HCT116 (cell line): ENCODE measurements at regions not wholly inside any gene's neighbourhood (a gene's known extent, or its start where the extent isn't known, plus 50 kb on each side); places are given as distances from the start of the nearest gene placed in this dataset.

Experiments
- ATAC-seq: fragments of 200-7000 bp; cut with Tn5 transposase; 2 replicates; pipeline ENCODE4 v1.9.1; 2020; ENCODE audit warnings: mild to moderate bottlenecking, moderate library complexity
- BruUV-seq: library from RNA; stranded (reverse); fragments of 400-500 nt; replicated peaks from 2 replicates; lab custom pipeline; 2021; lab: Mats Ljungman, UMichigan
- CTCF ChIA-PET: fragments of 300-600 bp; sonication (Branson Sonifier 250); formaldehyde crosslinking; loops from one replicate; lab custom pipeline; 2021; ENCODE audit warnings: antibody characterized with exemption; lab: Charles Lee
- POLR2A ChIA-PET: fragments of 300-600, 350-600 bp; sonication (Branson Sonifier 250); formaldehyde crosslinking; loops from one replicate; lab custom pipeline; 2021; ENCODE audit warnings: antibody characterized with exemption; lab: Charles Lee
- RAD21 ChIA-PET, 2 experiments: fragments of 300-600 bp; sonication (Branson Sonifier 250); formaldehyde crosslinking; loops; one replicate each; lab custom pipeline; 2023; ENCODE audit warnings: low total read pairs in 2 of 2; ENCODE audit not compliant: uncharacterized antibody in 2 of 2, unreplicated experiment in 2 of 2, low non-redundant PET in 1 of 2; lab: Charles Lee
- DNase-seq: peaks from one replicate; pipeline ENCODE4 v3.0.0-alpha.2; 2010; ENCODE audit warnings: low read depth, low spot score
- H2AFZ ChIP-seq: fragments of 200-600 bp; shearing (Covaris generic), sonication (generic); 2 replicates; pipeline ENCODE4 v1.6.1; 2017; ENCODE audit warnings: low read depth, mixed run types, mixed read lengths, antibody characterized with exemption, low read length; ENCODE audit not compliant: poor library complexity, severe bottlenecking
- H3K27ac ChIP-seq: 2 replicates; pipeline ENCODE4 v1.5.1; 2012; ENCODE audit warnings: low read depth, low read length
- H3K27me3 ChIP-seq: fragments of 200-600 bp; sonication (generic); 2 replicates; pipeline ENCODE4 v1.6.1; 2016; ENCODE audit warnings: mixed run types, low read length, mixed read lengths; ENCODE audit not compliant: insufficient read depth
- H3K36me3 ChIP-seq, 2 experiments: fragments of 200-500 bp in 1 of 2; fragments of 200-600 bp in 1 of 2; sonication (Bioruptor generic) in 1 of 2; sonication (generic) in 1 of 2; 2 replicates each; pipeline versions ENCODE4 v1.5.1 to v1.6.1; 2014 to 2016; ENCODE audit warnings: low read length in 2 of 2, inconsistent platforms in 1 of 2, mixed read lengths in 1 of 2, mixed run types in 1 of 2; ENCODE audit not compliant: insufficient read depth in 2 of 2, control insufficient read depth in 1 of 2
- H3K4me1 ChIP-seq, 2 experiments: fragments of 200-600 bp in 1 of 2; sonication (generic) in 1 of 2; 2 replicates each; pipeline versions ENCODE4 v1.5.1 to v1.6.1; 2012 to 2017; ENCODE audit warnings: low read length in 2 of 2, inconsistent platforms in 1 of 2, mild to moderate bottlenecking in 1 of 2, mixed read lengths in 1 of 2, mixed run types in 1 of 2, moderate library complexity in 1 of 2; ENCODE audit not compliant: insufficient read depth in 2 of 2, control insufficient read depth in 1 of 2
- H3K4me2 ChIP-seq: fragments of 200-600 bp; sonication (generic); 2 replicates; pipeline ENCODE4 v1.6.1; 2017; ENCODE audit warnings: mixed run types, low read length, mixed read lengths
- H3K4me3 ChIP-seq, 2 experiments: fragments of 200-600 bp in 1 of 2; sonication (generic) in 1 of 2; replicated peaks in 1 of 2; 2 replicates each; pipeline ENCODE4 v1.5.1; 2011 to 2016; ENCODE audit warnings: low read length in 2 of 2, control low read depth in 1 of 2, low read depth in 1 of 2, mild to moderate bottlenecking in 1 of 2, mixed read lengths in 1 of 2, mixed run types in 1 of 2
- H3K79me2 ChIP-seq: fragments of 200-600 bp; sonication (generic); 2 replicates; pipeline ENCODE4 v1.6.1; 2017; ENCODE audit warnings: mild to moderate bottlenecking, mixed run types, low read length, moderate library complexity, mixed read lengths; ENCODE audit not compliant: insufficient read depth
- H3K9ac ChIP-seq: fragments of 200-600 bp; sonication (generic); 2 replicates; pipeline ENCODE4 v1.6.1; 2016; ENCODE audit warnings: low read length, mixed read lengths
- H3K9me2 ChIP-seq: fragments of 200-600 bp; sonication (generic), shearing (Covaris generic); 2 replicates; pipeline ENCODE4 v1.6.1; 2017; ENCODE audit warnings: mixed run types, mild to moderate bottlenecking, moderate library complexity; ENCODE audit not compliant: insufficient read depth
- H3K9me3 ChIP-seq, 2 experiments: fragments of 200-500 bp in 1 of 2; fragments of 200-600 bp in 1 of 2; sonication (Bioruptor generic) in 1 of 2; sonication (generic) in 1 of 2; 2 replicates each; pipeline ENCODE4 v1.6.1; 2014 to 2017; ENCODE audit warnings: low read length in 2 of 2, mixed read lengths in 2 of 2, inconsistent platforms in 1 of 2, low read depth in 1 of 2, mild to moderate bottlenecking in 1 of 2, mixed run types in 1 of 2, moderate library complexity in 1 of 2; ENCODE audit not compliant: control insufficient read depth in 1 of 2, insufficient read depth in 1 of 2
- H4K20me1 ChIP-seq: fragments of 200-600 bp; sonication (generic), shearing (Covaris generic); 2 replicates; pipeline ENCODE4 v1.6.1; 2017; ENCODE audit warnings: mixed run types, mild to moderate bottlenecking, moderate library complexity; ENCODE audit not compliant: insufficient read depth
- CBX3 ChIP-seq: IDR thresholded peaks from 2 replicates; pipeline ENCODE4 v1.6.1; 2012; ENCODE audit warnings: low read depth
- CEBPB ChIP-seq: IDR thresholded peaks from 2 replicates; pipeline ENCODE4 v1.6.1; 2012; ENCODE audit warnings: low read depth
- FOSL1 ChIP-seq: IDR thresholded peaks from 2 replicates; pipeline ENCODE4 v1.6.1; 2012; ENCODE audit warnings: low read depth
- SP1 ChIP-seq: IDR thresholded peaks from 2 replicates; pipeline ENCODE4 v1.6.1; 2012; ENCODE audit warnings: low read depth
- YY1 ChIP-seq: IDR thresholded peaks from 2 replicates; pipeline ENCODE4 v1.6.1; 2011; ENCODE audit warnings: low read length, low read depth, moderate library complexity, mild to moderate bottlenecking; ENCODE audit not compliant: insufficient replicate concordance; ENCODE audit errors: extremely low read depth
- ZBTB33 ChIP-seq: IDR thresholded peaks from 2 replicates; pipeline ENCODE4 v1.6.1; 2011; ENCODE audit warnings: mild to moderate bottlenecking, low read length, moderate library complexity; ENCODE audit not compliant: insufficient replicate concordance; ENCODE audit errors: extremely low read depth
- intact Hi-C: fragments of 100-400 bp; cut with micrococcal nuclease; formaldehyde crosslinking; loops from 2 replicates; pipeline ENCODE4 v1.10.0; 2022

- Histone ChIP-seq H3K9ac (no peak overlapping the region), H3K36me3 (no peaks in the 10 kb centered on the region), H4K20me1 (no peaks in the 10 kb centered on the region), H3K9me3 (no peaks in the 10 kb centered on the region), H3K79me2 (no peaks in the 10 kb centered on the region), H3K9me2 (no peaks in the 10 kb centered on the region), H3K4me1 (no peaks in the 10 kb centered on the region), H3K27ac (no peak overlapping the region), H3K4me2 (no peak overlapping the region), H3K4me3 (no peak overlapping the region), H2AFZ (no peak overlapping the region), H3K27me3 (peaks cover 20% of the 10 kb centered on the region; the same call in 1 of the 2 replicates)
- no TSS peak for BruUV-seq
- DNase-seq (no peak), ATAC-seq (no peak)
- ChIA-PET POLR2A (no interaction called here), RAD21 (no interaction called here), CTCF (no interaction called here)
- intact Hi-C loops, result no loop called here
- TF ChIP-seq CBX3 (no peak), SP1 (no peak)
These were observed 94.7 kb upstream of the GSC start for GRCh38 chr14:94864387-94865195.

GRCh38 chr14:94863366-94863765, 93.5 kb upstream of the GSC start:
- ChIA-PET RAD21 (no interaction called here), POLR2A (no interaction called here), CTCF (no interaction called here)
- Histone ChIP-seq H3K79me2 (no peaks in the 10 kb centered on the region), H2AFZ (no peak overlapping the region), H3K36me3 (no peaks in the 10 kb centered on the region), H3K4me2 (no peak overlapping the region), H3K9me3 (no peaks in the 10 kb centered on the region), H3K4me1 (no peaks in the 10 kb centered on the region), H4K20me1 (no peaks in the 10 kb centered on the region), H3K9ac (no peak overlapping the region), H3K27ac (no peak overlapping the region), H3K9me2 (no peaks in the 10 kb centered on the region), H3K27me3 (peaks cover 25% of the 10 kb centered on the region; the same call in 1 of the 2 replicates), H3K4me3 (no peak overlapping the region)
- TF ChIP-seq ZBTB33 (no peak), YY1 (no peak), SP1 (no peak), FOSL1 (no peak), CEBPB (no peak)
- ATAC-seq, result no peak
- no TSS peak for BruUV-seq
- intact Hi-C loops, result no loop called here
- DNase-seq, result no peak
